HG03439 (cell line): ENCODE measurements at regions not wholly inside any gene's neighbourhood (a gene's known extent, or its start where the extent isn't known, plus 50 kb on each side); places are given as distances from the start of the nearest gene placed in this dataset.

Experiments used
- ATAC-seq: cut with Tn5 transposase; IDR thresholded peaks from one replicate; pipeline ENCODE4 v1.9.1; 2021; ENCODE audit warnings: mild to moderate bottlenecking, moderate library complexity; ENCODE audit not compliant: unreplicated experiment

GRCh38 chr13:44089452-44089851 lies 209.7 kb downstream of the LACC1 start:
- ATAC-seq, result no peak

DNA sequence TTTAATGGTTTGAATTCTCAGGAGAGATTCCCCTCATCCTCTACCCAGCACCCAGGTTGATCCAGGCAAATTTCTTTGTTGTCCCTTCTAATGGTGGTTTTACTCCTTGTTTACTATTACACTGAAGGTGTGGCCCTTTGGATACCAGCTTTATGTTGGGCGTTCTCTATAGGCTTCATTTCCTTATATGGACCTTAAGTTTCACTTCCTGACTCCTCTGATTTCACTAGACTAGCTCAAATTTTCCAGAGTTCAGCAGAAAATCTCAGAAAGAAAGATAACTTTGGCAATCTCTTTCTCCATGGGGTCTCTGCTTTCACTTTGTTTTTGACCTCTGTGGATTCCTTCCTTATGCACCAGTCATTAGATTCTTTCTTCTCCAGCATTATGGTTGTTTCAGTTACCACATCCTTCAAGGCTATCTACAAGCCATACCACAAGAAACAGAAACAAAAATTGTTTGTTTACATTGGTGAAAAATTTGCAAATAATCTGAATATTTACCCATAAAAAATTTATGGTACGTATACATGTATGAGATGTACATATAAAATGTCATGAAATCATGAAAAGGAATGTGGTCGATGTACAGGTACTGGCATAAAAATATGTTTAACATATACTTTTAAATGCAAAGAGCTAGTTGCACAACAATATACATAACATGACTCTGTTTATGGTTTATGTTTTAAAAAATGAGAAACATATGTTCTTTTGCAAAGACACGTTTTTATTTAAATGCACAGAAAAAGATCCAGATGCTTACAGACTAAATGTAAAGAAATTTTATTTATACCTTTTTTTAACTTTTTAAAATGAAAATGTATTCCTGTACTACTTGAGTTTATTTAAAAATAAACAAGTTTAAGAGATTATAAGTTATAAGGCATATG lies 212.6 kb downstream of the LACC1 start:
- ATAC-seq, result no peak

DNA sequence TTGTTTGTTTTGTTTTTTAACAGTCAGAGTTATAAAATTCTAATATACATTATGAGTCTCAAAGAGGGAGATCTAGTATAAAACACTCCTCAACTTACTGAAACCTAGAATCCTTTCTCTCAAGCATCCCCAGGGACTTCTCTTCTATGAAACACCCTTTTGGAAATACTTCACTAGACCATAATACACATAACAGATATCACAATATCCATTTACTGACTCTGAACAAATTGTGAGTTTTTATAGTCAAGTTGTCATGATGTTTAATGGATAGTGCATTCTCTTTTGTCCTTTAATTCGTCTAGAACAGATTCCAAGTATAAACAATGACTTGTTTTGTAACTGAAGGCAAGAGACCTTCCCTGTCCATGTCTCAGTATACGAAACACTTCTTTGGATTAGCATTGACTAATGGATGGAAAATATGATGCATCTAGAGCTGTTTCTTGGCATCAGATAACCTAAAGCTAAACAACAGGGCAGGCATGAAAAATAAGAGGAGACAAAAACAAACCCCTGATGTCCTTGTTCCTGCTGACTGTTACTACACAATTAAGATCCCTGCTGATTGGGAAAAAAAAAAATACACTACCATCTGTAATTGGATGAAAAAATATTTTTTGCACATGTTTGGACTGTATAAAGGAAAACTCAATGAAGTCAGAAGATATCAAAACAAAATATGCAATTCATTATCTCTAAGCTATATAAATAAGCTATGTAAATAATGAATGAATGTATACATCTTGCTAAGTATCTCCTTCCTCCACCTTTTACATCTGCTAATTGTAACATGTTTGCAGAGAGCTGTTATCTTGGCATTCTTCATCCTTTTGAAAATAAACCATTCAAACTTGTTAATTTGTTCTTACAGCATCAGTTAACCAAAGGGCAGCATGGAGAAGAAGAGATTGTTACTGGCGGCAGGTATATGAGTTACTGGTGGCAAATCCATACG lies 214.2 kb downstream of the LACC1 start:
- ATAC-seq, result no peak

DNA sequence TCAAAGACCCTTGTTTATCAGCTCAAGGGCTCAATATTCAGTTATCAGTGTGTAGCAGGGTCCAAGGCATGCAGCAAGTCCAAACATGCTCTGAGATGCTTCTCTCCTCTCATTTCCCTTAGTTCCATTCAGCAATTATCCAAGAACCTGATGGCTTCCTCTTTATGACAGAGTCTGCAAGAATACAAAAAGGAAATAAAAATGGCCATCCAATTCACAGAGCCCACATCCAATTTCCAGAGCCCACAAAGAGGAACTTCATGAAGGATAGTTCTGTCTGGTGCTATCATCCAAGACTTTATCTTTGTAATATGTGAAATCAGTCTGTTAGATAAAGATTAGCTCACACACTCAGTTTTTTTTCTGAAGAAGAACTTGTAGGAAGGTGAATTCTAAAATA lies 217.2 kb downstream of the LACC1 start:
- no peak for ATAC-seq

GRCh38 chr13:44098559-44098958 lies 218.9 kb downstream of the LACC1 start:
- ATAC-seq, result no peak

- ATAC-seq, result no peak
Measured at GRCh38 chr13:44101347-44102083, 221.8 kb downstream of the LACC1 start.

GRCh38 chr13:44103429-44104196 lies 223.9 kb downstream of the LACC1 start:
- ATAC-seq, result no peak

DNA sequence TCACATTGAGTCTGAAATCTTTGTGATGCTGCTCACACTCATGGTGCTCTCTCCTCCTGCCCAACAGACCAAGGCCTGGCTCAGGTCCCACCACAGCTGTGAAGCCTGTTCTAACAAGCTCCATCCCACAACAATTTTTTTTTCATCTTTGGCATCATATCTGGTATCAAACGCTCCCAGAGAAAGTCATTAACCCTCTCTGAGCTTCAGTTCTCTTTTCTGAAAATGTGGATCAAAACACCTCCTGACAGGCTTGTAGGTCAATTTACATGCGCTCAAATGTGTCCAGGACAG lies 224.4 kb downstream of the LACC1 start:
- no peak for ATAC-seq

DNA sequence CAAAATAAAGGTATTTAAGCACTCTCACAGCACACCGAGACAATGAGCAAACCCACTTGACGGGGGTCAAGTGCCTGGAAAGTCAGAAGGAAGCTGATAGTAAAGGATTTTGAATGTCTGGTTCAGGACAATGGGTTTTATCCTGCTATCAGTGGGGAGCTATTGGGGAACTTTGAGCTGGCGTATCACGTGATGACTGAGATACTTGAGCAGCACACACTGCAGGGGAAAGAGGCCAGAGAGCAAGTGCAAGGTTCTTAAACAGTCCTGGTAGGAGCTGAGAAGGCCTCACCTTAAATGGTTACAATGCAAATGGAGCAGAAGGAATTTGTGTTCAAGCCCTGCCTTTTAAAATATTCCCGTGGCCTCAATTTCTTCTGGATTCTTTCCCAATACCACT lies 225.3 kb downstream of the LACC1 start:
- ATAC-seq, result no peak

- no peak for ATAC-seq
Measured at GRCh38 chr13:44106266-44107152, 226.8 kb downstream of the LACC1 start.

- no peak for ATAC-seq
Measured at GRCh38 chr13:44107357-44108121, 227.8 kb downstream of the LACC1 start.

DNA sequence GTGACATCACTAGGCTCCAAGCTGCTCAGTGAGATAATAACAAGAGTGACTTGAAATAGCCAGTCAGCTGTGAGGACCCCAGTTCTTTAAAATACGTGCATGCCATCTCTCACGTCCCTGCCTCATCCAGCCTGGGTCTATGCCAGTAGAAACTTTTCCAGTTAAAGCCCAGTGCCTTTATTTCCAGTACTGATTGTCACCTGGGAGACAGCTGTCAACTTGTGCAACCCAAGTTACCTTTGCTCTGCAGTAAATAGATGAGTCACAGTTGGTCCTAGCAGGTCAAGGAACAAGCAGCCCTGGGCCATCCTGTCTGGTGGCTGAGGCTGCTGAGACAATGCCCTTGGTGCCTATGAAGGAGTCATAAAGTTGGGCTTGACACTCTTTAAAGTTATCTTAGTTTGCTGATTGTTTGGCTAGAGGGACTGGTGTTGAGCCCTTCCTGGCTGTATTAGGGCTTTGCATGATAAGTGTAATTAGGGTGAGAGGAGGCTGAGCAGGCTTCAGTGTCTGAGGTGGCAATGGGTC lies 228.7 kb downstream of the LACC1 start:
- ATAC-seq, result no peak

DNA sequence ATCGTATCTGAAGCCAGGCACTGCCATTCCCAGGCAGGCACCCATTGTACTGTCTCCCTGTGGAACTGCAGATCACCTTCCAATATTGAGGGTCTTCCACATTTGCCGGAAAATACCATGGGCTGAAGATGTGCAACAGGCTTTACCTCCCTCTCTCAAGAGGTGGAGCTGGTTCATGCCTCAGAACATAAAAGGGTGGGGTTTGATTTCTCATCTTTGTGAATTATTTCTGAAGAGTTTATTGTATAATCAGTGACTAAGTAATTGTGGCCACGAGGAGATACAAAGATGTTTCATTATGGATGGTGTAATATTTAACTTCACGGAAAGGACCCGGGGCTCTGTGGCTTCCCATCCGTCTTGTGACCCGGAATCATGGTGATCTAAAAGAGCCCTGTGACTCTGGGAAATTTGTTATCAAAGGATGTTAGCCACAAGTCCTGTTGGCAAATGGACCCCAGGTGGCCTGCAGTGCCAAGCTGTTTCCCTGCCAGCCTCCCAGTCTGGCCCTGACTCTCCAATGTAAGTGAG lies 230.5 kb downstream of the LACC1 start:
- no peak for ATAC-seq

GRCh38 chr13:44111701-44112100 lies 232.0 kb downstream of the LACC1 start:
- no peak for ATAC-seq

- no peak for ATAC-seq
Measured at GRCh38 chr13:44112700-44113329, 233.1 kb downstream of the LACC1 start.

DNA sequence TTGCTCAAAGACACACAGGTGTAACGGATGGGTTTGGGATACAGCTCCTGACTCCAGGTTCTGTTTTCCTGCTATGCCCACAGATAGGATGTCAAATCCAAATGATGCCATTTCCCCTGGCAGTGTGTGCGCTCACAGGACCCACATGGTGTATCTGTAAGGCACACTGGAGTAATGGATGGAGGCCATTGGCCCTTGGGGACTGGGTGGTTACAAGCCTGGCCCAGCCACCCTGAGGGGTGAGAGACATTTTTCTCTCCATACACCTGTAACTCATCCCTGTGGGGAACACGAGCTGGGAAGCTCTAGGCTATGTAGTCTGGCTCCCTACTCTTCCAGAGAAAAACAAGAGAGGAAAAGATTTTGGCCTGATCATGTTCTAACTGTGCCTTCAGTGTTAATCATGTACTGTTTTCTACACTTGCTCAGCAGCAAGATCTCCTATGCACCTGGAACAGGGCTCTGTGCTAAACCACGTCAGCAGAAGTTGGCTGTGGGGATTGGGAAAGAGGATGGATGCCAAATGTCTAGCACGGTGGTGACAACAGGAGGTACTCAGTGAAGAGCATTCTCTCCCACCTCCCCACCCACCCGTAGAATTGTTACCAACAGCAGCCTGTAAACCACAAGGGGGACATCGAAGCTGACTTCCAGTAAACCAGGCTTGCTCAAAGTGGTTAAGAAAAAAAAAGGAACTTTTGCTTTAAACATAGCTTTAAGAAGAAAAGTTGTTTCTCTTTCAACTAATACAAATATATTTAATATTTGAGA lies 237.0 kb downstream of the LACC1 start:
- ATAC-seq, result no peak

DNA sequence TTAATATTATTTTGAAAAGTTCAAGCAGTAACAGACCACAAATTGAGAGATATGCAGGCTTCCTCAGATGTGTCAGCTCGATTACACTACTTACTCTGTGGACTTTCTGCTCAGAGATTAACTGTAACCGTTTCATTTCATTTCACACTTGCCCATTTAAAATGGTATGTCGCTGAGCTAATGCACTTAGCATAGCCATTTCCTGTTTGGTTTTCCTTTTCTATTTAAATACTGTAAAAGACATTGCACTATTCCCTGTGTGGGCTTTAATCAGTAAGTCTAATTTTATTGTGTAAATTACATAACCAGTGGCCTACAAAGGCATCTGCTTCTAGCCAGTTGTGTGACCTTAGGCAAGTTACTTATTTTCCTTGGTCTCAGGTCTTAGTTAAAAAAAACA lies 237.6 kb downstream of the LACC1 start:
- ATAC-seq, result no peak
